ENCODE measurements at regions not wholly inside any gene's neighbourhood (a gene's known extent, or its start where the extent isn't known, plus 50 kb on each side); places are given as distances from the start of the nearest gene placed in this dataset.

DNA sequence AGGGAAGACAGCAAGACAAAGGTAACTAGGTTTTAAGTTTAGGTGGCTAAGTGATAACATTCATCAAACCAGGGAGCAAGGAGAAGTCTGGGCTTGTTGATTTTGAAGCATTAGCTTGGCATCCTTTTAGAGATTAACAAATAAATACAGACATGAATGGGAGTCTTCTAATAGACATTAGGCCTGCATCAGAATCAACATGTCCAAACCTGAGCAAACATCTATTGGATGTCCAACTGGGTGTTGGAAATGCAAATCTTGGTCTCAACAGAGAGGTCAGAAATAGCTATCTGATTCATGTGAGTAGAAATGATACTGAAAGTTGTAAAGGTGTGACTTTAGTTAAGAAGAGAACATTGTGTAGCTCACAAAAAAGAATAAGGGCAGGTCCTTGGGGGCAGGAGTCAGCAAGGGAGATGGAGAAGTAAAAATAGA is 85.5 kb upstream of the RND3 start:
- no peak for DNase-seq

DNA sequence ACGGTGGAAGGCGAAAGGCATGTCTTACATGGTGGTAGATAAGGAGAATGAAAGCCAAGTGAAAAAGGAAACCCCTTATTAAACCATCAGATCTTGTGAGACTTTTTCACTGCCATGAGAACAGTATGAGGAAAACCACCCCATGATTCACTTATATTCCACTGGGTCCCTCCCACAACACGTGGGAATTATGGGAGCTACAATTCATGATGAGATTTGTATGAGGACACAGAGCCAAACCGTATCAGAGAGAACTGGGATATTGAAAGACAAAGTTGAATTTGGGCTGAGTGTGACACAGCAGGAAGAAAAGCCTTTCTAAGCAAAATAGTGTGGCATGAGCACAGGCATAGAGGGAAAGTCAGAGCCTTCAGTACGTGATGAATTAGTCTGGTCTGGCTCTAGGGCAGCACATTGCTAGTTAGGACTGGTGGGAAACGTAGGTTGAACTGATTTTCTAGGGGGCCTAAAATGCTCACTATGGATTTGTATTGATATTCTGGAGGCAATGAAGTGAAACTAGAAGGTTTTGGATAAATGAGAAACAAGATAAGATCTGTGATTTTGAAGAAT is 84.8 kb upstream of the RND3 start:
- no peak for DNase-seq

DNA sequence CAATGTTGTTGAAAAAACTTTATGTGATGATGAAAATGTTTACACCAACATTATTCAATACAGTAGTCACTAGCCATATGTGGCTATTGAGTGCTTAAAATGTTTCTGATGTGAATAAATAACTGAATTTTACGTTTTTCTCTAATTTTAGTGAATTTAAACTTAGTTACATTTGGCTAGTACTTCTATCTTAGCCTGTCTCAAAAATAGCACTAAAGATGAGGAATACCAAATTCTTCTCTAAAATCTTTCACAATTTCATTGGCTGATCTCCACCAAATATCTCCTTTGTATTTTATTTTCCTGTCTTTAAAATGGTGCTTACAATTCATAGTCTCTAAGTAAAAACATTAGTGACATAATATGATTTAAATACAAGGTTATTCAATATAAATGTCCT is 83.7 kb upstream of the RND3 start:
- DNase-seq: no peak

DNA sequence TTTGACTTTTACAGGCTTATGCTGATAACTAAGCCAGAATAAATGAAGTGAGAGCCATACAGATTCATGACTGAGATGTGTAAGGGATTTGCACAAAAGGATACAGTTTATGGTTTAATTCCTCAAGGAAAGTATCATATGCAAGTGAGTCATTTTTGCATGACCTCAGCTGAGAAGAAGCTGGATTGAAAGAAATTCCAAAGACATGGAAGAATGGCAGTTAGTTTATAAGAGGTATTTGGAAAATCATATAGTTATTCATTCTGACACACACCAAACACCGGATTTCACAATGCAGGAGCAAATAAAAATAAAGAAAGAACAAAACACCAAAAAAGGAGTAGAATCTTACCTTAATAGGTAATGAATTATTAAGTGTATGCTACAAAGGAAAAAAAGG is 83.2 kb upstream of the RND3 start:
- no peak for DNase-seq

DNA sequence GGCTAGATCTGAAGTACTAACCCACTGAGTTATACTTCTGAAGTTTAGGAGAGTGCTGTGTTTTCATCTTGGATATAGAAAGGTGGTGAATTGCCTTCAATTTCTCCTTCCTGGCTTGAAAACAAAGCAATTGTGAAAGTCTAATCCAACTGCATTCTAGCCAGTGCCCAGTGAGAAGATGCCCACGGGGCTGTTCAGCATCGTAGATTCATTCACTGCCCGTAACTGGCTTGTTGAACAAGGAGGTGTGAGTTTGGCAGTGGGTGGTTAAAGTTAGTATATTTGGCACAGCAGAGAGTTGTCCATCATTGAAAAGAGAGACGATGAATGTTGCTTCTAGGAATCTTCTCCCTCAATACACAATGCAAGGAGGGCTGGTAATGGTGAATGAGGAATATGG is 82.3 kb upstream of the RND3 start:
- no peak for DNase-seq

DNA sequence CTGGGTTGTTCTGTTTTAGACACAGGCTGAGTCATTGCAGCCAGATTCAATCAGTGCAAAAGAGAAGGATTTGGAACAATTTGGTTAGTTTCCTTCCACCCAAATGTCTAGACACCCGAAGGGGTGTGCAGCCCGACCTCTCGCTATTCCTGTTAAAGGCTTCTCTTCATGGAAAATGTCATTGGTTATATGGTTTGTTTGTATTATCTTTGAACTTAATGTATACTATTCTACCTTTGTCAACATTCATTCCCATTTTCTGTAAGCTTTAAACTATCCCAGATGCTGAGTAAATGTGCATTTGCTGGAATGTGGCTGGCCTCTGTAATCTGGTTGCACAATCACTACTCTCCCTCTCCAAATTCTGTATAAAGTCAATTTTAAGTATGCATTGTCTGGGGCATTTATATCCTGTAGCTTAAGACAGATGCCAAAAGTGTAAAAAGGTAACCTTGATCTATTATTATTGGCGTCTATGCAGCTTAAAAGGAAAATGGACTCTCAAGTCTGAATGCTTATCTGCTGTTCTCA is 80.4 kb upstream of the RND3 start:
- DNase-seq: no peak

DNA sequence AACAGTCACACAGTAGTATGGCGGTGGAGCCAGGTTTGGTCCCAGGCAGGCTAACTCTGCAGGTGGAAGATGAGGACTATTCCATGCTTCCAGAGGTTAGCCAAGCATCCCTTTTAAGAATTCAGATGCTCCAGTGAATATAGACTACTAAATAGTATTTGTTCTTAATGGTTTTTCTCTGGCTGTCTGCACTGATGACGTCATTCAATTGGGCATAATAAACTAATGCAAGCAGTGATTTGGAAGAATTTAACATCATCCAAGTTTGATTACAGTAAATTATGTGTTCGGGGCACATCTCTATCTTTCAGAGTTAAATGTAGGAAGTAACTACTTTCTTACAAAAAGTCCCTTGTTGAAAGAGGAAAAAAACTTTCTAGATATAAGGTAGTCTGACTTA is 78.8 kb upstream of the RND3 start:
- DNase-seq: no peak

DNA sequence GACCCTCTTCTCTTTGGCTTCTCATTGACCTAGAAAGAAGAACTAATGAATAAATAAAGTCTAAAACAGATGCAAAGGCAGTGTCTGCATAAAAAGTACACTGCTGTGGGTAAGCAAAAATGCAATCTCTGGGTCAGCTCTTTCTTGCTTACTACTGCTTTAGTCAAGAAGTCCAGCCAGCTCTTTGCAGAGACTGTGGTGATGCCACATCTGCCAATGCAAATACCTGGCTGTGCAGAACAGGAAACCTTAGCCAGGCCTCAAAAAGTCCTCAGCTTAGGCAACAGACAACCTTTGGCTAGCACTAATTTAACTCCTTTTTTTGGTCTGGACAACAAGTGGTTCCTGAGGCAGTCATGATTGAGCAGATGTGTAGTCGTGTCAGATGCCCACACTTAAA is 73.6 kb upstream of the RND3 start:
- DNase-seq: no peak

DNA sequence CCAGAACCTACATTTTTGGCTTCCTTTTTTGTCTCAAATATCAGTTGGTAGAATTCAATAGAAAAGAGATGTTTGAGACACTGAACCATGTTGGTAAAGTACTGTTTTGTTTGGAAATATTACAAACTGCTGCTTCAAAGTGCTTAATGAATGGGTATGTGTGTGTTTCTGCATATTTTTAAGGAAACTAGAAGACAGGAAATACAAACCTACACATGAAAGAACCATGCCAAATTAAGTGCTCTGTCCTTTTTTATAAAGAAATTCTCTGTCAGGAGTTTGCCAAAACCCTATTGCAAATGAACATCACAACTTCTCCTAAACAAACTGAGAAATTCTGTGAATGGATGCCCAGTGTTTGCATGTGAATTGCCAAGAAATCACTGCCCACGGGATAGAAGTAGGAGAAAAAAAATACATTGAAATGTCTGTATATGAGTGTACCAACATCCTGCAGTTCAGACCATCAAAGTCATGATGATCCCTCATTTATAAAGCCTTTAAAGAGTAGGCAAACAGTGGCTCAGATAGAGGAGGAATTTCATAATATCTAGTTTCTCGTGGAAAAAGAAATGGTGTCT is 69.6 kb upstream of the RND3 start:
- DNase-seq: no peak

DNA sequence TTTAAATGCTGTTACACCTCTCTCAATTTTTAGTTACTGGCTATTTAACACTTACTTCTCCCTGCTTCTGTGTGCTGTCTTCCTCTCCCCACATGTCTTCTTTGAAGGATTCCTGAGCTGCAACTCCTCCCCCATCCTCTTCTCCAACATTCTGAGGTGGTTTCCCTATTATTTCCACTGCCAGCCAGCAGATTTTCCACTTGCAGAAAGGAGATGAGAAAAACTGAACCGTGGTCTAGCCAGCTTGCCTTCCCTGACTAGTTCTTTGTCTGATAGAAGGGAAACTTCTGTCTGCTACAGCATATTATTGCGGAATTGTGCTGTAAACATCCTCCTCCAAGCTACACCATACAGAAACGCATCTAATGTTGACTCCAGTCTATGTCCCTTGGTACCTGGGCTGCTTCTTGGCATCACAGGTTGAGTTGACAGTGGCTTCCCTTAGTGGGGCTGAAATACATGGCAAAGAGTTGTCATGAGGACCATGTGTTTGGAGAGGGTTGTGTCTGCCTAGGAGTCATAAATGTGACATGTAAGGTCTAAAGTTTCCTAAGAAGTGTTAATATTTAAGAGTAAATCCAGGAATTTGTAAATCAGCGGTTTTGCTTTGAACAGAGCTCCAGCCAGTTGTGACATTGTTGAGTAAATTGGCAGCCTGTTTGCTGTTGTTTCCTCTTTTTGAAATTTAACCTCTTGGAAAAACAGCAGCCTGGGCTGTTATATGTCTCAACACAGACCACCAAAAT is 68.3 kb upstream of the RND3 start:
- no peak for DNase-seq

DNA sequence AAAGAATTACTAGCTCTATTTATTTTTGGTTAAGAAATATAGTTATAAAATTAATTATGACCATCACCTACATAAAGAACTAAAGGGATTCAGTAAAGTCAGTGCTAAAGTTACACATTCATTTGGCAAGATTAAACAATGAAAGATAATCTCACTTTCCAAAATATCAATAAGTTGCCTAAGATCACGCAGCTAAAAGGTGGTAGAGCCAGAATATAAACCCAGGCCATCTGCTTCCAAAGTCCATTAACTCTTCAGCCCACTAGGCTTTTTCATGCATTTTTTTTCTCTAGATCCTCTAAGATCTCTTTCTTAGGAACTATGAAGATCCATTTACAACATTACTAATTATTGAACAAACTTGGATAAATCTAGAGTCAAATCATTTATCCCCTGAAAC is 66.6 kb upstream of the RND3 start:
- no peak for DNase-seq

DNA sequence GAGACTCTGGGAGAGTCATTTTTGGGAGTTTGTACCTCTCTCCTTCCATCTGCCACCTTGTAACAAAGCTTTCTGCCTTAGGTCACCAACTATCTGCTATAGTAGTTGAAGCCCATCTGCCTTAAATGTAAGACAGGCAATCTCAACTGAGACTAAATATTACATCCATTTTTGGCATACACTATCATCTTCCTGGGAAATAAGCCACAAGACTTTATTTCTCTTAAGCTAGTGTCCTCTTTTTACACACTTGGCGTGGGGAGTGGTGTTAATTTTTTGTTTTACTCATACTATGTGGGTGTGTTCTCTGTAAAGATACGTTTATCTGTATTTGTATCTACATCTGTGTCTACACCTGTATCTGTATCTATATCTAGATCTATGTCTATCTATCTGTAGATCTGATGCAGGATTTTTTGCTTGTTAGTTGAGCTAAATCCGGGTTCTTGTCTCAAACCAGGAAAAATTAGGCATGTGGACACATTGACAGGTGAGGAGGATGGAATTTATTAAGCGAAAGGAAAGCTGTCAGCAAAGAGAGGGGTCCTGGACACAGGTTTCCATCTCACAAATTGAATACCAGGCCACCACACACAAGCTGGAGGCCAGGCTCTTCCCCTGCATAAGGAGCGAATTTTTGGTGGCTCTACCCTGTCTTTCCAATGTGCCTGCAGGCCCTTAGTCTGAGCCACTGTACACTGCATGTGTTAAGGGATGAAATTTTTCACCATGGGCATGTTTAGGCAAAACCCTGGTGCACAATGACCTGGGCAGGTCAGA is 64.8 kb upstream of the RND3 start:
- DNase-seq: no peak

DNA sequence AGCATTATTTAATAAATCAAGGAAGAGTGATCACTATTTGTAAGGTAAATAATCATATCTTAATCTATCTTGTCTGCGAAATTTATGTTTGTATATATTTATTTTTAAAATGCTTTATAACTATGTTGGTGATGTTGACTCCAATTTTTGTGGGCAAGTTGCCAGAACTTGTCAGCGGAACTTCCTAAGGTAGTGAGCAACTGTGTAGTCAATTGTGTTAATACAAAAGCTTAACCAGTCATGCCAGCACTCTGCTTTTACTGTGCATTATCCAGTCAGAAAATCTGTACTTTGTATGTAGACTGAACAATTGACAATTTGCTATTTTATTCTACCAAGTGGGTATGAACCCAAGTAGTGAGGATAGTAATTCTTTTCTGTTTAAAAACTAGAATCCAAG is 61.9 kb upstream of the RND3 start:
- DNase-seq: no peak

DNA sequence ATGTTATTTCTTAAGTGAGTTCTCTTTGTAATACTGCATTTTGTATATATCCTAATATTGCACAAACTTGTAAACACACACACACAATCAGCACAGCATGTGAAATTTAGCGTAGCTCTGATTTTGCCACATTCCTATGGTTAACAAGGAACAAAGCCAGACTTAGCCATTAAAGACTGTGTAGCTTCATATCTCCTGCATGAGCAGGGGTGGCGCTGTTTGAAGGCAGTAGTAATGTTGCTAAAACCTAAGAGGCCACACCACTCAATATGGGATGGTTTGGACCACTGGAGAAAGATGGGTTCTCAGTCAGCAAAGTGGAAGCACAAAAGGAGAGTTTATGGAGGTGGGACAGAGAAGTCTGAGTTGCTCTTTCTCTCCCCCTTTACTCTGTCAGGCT is 61.1 kb upstream of the RND3 start:
- DNase-seq: no peak

DNA sequence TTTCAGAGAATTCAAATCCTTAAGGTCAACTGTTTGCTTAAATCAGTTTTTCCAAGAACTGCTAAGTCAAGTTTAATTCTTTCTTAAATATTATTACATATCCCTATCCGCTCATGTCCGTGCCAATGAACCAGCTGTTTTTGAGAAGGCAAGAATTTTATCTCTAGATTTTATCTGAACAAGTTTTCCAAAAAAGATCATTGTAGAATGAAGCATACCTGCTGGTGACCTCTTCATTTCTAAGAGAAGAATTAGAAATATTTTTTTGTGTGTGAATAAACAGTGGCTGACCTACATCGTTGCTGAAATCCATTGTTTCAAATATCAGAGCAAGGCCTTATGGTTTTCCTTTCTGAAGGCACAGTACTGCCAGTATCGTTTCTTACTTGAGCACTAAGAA is 58.4 kb upstream of the RND3 start:
- no peak for DNase-seq

DNA sequence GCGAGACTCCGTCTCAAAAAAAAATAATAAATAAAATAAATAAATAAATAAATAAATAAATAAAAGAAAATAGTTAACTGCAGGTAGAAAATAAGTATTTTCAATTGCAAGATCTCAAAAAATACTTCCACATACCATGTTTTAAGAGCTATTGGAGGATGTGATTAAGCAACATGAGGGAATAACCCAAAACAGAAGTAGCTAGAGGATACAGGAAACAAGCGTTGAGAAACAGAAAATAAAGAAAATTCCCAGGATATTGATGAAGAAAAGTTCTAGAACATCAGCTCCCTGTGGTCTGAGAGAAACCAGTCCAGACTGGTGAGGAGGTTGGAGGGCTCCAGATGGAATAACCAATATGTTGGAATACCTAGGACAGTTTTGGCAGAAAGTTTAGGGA is 57.3 kb upstream of the RND3 start:
- no peak for DNase-seq

DNA sequence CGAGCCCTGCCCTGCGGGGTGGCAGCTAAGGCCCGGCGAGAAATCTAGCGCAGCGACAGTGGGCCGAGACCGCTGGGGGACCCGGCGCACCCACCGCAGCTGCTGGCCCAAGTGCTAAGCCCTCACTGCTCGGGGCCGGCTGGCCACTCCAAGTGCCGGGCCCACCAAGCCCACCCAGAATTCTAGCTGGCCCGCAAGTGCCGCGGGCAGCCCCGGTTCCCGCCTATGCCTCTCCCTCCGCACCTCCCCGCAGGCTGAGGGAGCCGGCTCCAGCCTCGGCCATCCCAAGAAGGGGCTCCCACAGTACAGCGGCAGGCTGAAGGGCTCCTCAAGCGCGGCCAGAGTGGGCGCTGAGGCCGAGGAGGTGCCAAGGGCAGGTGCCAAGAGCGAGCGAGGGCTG is 55.2 kb upstream of the RND3 start:
- no peak for DNase-seq

DNA sequence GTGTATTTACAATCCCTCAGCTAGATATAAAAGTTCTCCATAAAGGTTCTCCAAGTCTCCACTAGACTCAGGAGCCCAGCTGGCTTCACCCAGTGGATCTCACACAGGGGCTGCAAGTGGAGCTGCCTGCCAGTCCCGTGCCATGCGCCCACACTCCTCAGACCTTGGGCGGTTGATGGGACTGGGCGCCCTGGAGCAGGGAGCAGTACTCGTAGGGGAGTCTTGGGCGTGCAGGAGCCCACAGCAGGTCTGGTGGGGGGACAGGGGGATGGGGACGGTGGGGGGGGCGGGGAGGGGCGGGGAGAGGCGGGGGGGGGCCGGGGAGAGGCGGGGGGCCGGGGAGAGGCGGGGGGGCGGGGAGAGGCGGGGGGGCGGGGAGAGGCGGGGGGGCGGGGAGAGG is 54.7 kb upstream of the RND3 start:
- no peak for DNase-seq

DNA sequence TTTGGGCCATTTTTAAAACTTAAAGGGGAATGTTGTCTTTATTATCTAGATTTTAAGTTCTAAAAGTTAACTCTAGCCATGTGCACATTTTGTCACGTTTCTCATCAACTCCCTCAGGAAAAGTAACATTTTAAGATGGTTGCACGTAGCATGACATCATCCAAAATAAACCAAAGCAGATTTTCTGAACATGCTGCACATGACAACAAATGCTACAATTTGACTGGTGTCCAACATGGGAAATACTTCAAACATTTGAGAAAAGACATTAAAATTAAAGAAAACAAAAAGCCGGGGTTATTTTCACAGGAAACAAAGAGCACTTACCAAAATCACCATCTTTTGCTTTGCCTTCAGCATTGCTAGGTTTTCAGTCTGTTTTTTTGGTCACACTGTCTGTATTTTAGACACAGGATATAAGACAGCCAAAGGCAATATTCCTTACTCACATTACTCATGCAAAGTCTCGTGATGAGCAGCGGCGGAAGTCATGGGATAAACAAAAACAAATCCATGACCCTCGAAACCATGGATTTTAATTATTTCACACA is 51.3 kb upstream of the RND3 start:
- no peak for DNase-seq
